ENCODE measurements at regions not wholly inside any gene's neighbourhood (a gene's known extent, or its start where the extent isn't known, plus 50 kb on each side); places are given as distances from the start of the nearest gene placed in this dataset.

DNA sequence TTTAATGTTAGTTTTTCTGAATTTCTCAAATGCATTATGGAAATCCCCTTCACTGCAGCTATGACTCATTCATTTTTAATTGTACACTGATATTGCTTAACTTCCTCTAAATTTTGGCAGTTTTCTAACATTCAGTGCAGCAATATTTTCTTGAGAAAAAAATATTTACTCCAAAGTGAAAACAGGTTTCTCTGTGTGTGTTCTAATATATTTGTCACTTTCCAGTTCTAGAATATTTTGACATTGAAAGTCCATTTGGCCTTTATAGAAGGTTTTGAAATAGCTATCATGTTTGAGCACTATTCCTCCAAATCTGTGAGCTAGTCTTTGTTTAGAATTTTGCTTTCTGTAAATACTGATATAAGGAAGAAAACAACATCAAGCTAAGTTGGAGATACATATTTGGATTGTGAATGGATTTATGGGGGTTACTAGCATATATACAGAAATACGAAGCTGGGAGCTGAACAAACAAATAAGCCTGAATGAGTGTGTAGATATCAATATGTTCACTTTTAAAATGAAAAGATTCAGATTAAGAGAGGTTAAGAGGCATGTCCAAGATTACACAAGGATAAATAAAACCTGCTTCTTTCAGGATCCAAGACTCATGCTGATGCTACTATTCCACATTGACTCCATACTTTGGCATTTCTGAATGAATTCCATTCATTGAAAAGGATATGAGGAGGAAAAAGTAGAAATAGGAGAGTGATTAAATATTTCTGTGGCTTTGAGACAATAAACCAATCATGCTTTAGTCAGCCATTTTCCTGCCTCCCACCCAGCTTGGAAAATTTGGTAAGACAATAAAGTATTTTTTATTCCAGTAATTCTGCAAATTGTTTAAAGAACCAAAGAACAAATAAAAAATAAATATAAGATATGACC lies 57.3 kb upstream of the SLIT2 start:
- TF ChIP-seq, protein P1, sequence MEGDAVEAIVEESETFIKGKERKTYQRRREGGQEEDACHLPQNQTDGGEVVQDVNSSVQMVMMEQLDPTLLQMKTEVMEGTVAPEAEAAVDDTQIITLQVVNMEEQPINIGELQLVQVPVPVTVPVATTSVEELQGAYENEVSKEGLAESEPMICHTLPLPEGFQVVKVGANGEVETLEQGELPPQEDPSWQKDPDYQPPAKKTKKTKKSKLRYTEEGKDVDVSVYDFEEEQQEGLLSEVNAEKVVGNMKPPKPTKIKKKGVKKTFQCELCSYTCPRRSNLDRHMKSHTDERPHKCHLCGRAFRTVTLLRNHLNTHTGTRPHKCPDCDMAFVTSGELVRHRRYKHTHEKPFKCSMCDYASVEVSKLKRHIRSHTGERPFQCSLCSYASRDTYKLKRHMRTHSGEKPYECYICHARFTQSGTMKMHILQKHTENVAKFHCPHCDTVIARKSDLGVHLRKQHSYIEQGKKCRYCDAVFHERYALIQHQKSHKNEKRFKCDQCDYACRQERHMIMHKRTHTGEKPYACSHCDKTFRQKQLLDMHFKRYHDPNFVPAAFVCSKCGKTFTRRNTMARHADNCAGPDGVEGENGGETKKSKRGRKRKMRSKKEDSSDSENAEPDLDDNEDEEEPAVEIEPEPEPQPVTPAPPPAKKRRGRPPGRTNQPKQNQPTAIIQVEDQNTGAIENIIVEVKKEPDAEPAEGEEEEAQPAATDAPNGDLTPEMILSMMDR (conservative IDR thresholded peaks at IDR 0.05; ENCODE audit: low read length) = no peak
- TF ChIP-seq EZH2phosphoT487 (IDR thresholded peaks at IDR 0.05; ENCODE audit: borderline replicate concordance) = no peak

All from Loucy (cell line).